Astrocyte (in vitro differentiated cells and primary cell): ENCODE measurements at regions not wholly inside any gene's neighbourhood (a gene's known extent, or its start where the extent isn't known, plus 50 kb on each side); places are given as distances from the start of the nearest gene placed in this dataset.

Source experiments
- DNase-seq: peaks from one replicate; pipeline ENCODE4 v3.0.0-alpha.2; 2010; ENCODE audit warnings: low read depth
- FAIRE-seq: peaks from 2 replicates; lab custom pipeline; 2011; peaks lifted over from hg19 to GRCh38; lab: Jason Lieb, UNC
- H2AFZ ChIP-seq: 2 replicates; pipeline ENCODE4 v1.6.0; 2012; ENCODE audit warnings: low read depth, low read length, inconsistent platforms
- H3K27ac ChIP-seq: 2 replicates; pipeline ENCODE4 v1.5.1; 2011; ENCODE audit warnings: low read depth, low read length, inconsistent platforms
- H3K27me3 ChIP-seq: 2 replicates; pipeline ENCODE4 v1.6.0; 2011; ENCODE audit warnings: low read length, inconsistent platforms; ENCODE audit not compliant: insufficient read depth
- H3K36me3 ChIP-seq: 2 replicates; pipeline ENCODE4 v1.5.1; 2011; ENCODE audit warnings: low read length, inconsistent platforms; ENCODE audit not compliant: insufficient read depth
- H3K4me1 ChIP-seq: 2 replicates; pipeline ENCODE4 v1.5.1; 2011; ENCODE audit warnings: low read length, inconsistent platforms; ENCODE audit not compliant: insufficient read depth
- H3K4me2 ChIP-seq: 2 replicates; pipeline ENCODE4 v1.6.0; 2012; ENCODE audit warnings: low read length, inconsistent platforms
- H3K4me3 ChIP-seq: 2 replicates; pipeline ENCODE4 v1.5.1; 2011; ENCODE audit warnings: low read depth, mild to moderate bottlenecking, low read length, inconsistent platforms; ENCODE audit not compliant: insufficient read depth
- H3K79me2 ChIP-seq: 2 replicates; pipeline ENCODE4 v1.6.0; 2012; ENCODE audit warnings: mild to moderate bottlenecking, low read length, inconsistent platforms; ENCODE audit not compliant: insufficient read depth
- H3K9ac ChIP-seq: 2 replicates; pipeline ENCODE4 v1.6.0; 2012; ENCODE audit warnings: mild to moderate bottlenecking, low read length, inconsistent platforms
- H3K9me3 ChIP-seq: 2 replicates; pipeline ENCODE4 v1.5.1; 2012; ENCODE audit warnings: low read depth, mild to moderate bottlenecking, low read length, inconsistent platforms; ENCODE audit not compliant: insufficient read depth
- H4K20me1 ChIP-seq: 2 replicates; pipeline ENCODE4 v1.6.0; 2012; ENCODE audit warnings: low read length, inconsistent platforms; ENCODE audit not compliant: insufficient read depth
- H3K27ac Mint-ChIP-seq: one replicate; pipeline ENCODE4 v1.8.0; 2021; ENCODE audit warnings: mild to moderate bottlenecking, mixed read lengths; ENCODE audit not compliant: unreplicated experiment
- H3K27me3 Mint-ChIP-seq: one replicate; pipeline ENCODE4 v1.8.0; 2021; ENCODE audit warnings: low read depth, mixed read lengths; ENCODE audit not compliant: unreplicated experiment
- H3K36me3 Mint-ChIP-seq: one replicate; pipeline ENCODE4 v1.8.0; 2021; ENCODE audit warnings: low read depth, mixed read lengths; ENCODE audit not compliant: unreplicated experiment
- H3K4me1 Mint-ChIP-seq: one replicate; pipeline ENCODE4 v1.8.0; 2021; ENCODE audit warnings: low read depth, mixed read lengths; ENCODE audit not compliant: unreplicated experiment
- H3K4me3 Mint-ChIP-seq: one replicate; pipeline ENCODE4 v1.8.0; 2021; ENCODE audit warnings: mild to moderate bottlenecking, moderate library complexity, mixed read lengths; ENCODE audit not compliant: unreplicated experiment
- H3K9me3 Mint-ChIP-seq: one replicate; pipeline ENCODE4 v1.8.0; 2021; ENCODE audit warnings: mild to moderate bottlenecking, mixed read lengths; ENCODE audit not compliant: unreplicated experiment
- EZH2 ChIP-seq: IDR thresholded peaks from 2 replicates; pipeline ENCODE4 v1.6.1; 2012; ENCODE audit warnings: mild to moderate bottlenecking, low read length, inconsistent platforms; ENCODE audit not compliant: insufficient read depth
- TF ChIP-seq, protein P1 (sequence below): IDR thresholded peaks from 2 replicates; pipeline ENCODE4 v1.5.1; 2011; ENCODE audit warnings: low read depth, mild to moderate bottlenecking, inconsistent platforms, low read length, moderate library complexity; ENCODE audit not compliant: insufficient read depth

DNA sequence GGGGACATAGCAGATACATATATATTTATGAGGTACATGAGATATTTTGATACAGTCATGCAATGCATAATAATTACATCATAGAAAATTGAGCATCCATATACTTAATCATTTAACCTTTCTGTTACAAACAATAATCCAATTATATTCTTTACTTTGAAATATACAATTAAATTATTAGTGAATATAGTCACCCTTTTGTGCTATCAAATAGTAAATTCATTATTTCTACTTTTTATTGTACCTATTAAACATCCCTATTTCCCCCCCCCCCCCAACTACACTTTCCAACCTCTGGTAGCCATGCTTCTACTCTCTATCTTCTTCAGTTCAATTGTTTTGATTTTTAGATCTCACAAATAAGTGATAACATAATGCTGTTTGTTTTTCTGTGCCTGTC, 719.1 kb downstream of the ZBBX start:
- Histone ChIP-seq H4K20me1 (no peaks in the 10 kb centered on the region), H3K4me1 (no peaks in the 10 kb centered on the region), H3K79me2 (no peaks in the 10 kb centered on the region), H3K27ac (no peak overlapping the region), H3K4me2 (no peak overlapping the region), H3K4me3 (no peak overlapping the region), H2AFZ (no peak overlapping the region), H3K36me3 (no peaks in the 10 kb centered on the region), H3K27me3 (no peaks in the 10 kb centered on the region), H3K9ac (no peak overlapping the region), H3K9me3 (no peaks in the 10 kb centered on the region)
- no peak for TF ChIP-seq EZH2
- TF ChIP-seq, protein P1, sequence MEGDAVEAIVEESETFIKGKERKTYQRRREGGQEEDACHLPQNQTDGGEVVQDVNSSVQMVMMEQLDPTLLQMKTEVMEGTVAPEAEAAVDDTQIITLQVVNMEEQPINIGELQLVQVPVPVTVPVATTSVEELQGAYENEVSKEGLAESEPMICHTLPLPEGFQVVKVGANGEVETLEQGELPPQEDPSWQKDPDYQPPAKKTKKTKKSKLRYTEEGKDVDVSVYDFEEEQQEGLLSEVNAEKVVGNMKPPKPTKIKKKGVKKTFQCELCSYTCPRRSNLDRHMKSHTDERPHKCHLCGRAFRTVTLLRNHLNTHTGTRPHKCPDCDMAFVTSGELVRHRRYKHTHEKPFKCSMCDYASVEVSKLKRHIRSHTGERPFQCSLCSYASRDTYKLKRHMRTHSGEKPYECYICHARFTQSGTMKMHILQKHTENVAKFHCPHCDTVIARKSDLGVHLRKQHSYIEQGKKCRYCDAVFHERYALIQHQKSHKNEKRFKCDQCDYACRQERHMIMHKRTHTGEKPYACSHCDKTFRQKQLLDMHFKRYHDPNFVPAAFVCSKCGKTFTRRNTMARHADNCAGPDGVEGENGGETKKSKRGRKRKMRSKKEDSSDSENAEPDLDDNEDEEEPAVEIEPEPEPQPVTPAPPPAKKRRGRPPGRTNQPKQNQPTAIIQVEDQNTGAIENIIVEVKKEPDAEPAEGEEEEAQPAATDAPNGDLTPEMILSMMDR: no peak
- DNase-seq (no peak), FAIRE-seq (no peak)
- Mint-ChIP-seq H3K36me3 (peaks cover 4% of the 10 kb centered on the region), H3K27ac (no peak overlapping the region), H3K4me3 (no peak overlapping the region), H3K4me1 (no peaks in the 10 kb centered on the region), H3K27me3 (no peaks in the 10 kb centered on the region), H3K9me3 (peaks cover 12% of the 10 kb centered on the region)

DNA sequence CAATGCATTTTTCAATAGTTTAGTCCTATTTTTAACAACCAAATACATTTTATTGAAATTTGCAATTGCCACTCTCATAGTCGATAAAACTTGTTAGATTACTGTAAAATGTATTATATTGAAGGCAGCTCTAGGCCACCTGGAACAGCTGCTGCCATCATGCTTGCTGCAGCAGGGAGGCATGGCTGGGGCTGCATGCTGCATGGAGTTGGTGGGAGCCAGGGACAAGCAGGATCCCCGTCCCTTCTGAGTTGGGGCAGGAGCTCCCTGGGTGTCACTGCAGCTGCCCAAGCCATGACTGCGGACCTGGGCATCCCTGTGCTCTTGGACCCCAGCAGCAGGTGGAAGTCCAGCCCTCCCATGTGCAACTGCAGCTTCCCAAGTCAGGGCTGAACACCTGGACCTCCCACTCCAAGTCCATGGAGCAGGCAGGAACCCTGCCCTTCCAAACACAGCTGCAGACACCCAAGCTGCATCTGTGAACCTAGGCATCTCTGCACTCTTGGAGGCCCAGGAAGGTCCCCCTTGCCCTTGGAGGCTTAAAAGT, 742.0 kb downstream of the ZBBX start:
- H3K27me3 ChIP-seq: no peaks in the 10 kb centered on the region
- Mint-ChIP-seq H3K27ac (no peak overlapping the region), H3K4me3 (no peak overlapping the region), H3K36me3 (no peaks in the 10 kb centered on the region), H3K4me1 (no peaks in the 10 kb centered on the region), H3K9me3 (no peaks in the 10 kb centered on the region), H3K27me3 (no peaks in the 10 kb centered on the region)
- H3K9me3 ChIP-seq: no peaks in the 10 kb centered on the region
- no peak for TF ChIP-seq EZH2
- FAIRE-seq (no peak), DNase-seq (no peak)
- no peaks in the 10 kb centered on the region for H3K79me2 ChIP-seq
- no peak overlapping the region for H3K4me3 ChIP-seq
- H3K4me2 ChIP-seq: no peak overlapping the region
- H3K9ac ChIP-seq: no peak overlapping the region
- no peak overlapping the region for H3K27ac ChIP-seq
- H2AFZ ChIP-seq: no peak overlapping the region
- no peaks in the 10 kb centered on the region for H3K36me3 ChIP-seq
- H3K4me1 ChIP-seq: no peaks in the 10 kb centered on the region
- H4K20me1 ChIP-seq: no peaks in the 10 kb centered on the region

DNA sequence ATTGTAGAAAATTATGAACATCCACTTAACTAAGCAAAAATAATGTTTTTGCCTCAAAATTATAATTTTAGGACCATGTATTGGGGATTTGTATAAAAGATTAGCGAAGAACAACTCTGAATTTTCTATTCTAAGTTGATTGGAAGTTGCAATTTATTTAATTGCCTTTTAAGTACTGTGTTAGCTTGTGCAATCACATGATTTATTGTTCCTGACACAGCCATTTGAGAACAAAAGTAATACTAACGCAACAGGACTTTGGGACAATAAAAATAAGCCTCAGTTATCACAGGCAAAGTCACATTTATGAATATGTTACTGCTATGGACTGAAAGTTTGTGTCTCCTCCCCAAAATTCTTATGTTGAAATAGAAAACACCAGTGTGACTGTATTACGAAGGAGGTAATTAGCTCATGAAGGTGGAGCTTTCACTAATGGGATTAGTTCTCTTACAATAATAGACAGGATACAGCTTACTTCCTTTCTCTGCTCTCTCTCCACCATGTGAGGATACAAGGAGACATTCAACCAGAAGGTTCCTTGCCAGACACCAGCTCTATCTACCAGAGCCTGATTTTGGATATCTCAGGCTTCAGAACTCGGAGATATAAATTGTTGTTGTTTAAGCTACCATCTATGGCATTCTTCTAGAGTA, 745.9 kb downstream of the ZBBX start:
- Histone ChIP-seq H3K9me3 (no peaks in the 10 kb centered on the region), H2AFZ (no peak overlapping the region), H3K36me3 (no peaks in the 10 kb centered on the region), H3K79me2 (no peaks in the 10 kb centered on the region), H4K20me1 (no peaks in the 10 kb centered on the region), H3K27me3 (no peaks in the 10 kb centered on the region), H3K4me1 (no peaks in the 10 kb centered on the region), H3K4me3 (no peak overlapping the region), H3K9ac (no peak overlapping the region), H3K4me2 (no peak overlapping the region), H3K27ac (no peak overlapping the region)
- TF ChIP-seq EZH2: no peak
- TF ChIP-seq, protein P1: no peak
- Mint-ChIP-seq H3K36me3 (no peaks in the 10 kb centered on the region), H3K27me3 (no peaks in the 10 kb centered on the region), H3K27ac (no peak overlapping the region), H3K4me1 (no peaks in the 10 kb centered on the region), H3K4me3 (no peak overlapping the region), H3K9me3 (no peaks in the 10 kb centered on the region)
- FAIRE-seq: no peak
- DNase-seq: no peak
